ENCODE measurements at regions not wholly inside any gene's neighbourhood (a gene's known extent, or its start where the extent isn't known, plus 50 kb on each side); places are given as distances from the start of the nearest gene placed in this dataset.

- TF ChIP-seq CTCF (IDR thresholded peaks at IDR 0.05) = no peak
- Mint-ChIP-seq H3K27me3 (ENCODE audit: low read depth in 3 of 3) (peaks cover 0 to 5% (median 2%) of the 10 kb centered on the region in 3 donors), H3K4me3 (no peak overlapping the region), H3K9me3 (no peaks in the 10 kb centered on the region), H3K27ac (no peak overlapping the region), H3K36me3 (no peaks in the 10 kb centered on the region), H3K4me1 (peaks cover 29% of the 10 kb centered on the region)
- H4K20me1 ChIP-seq (ENCODE audit: insufficient read depth, low read length) = no peaks in the 10 kb centered on the region
- no CpG with 5 or more reads among the region's 2 CpGs for WGBS (ENCODE audit: insufficient coverage)
- H3K9me3 ChIP-seq (replicated peaks in 1 of 2; ENCODE audit: control insufficient read depth in 1 of 2, insufficient read depth in 1 of 2, low read length in 2 of 2) = no peaks in the 10 kb centered on the region
- no peak overlapping the region for H3K9ac ChIP-seq (ENCODE audit: insufficient read depth, low read length, poor library complexity, severe bottlenecking)
- no peak overlapping the region for H2AFZ ChIP-seq (ENCODE audit: insufficient read depth, low read depth, low read length, poor library complexity, severe bottlenecking)
- no peak overlapping the region for H3K4me2 ChIP-seq (replicated peaks; ENCODE audit: extremely low read depth, low read length, poor library complexity, severe bottlenecking)
- intact Hi-C loops (cut with micrococcal nuclease) = no loop called here
- H3K27me3 ChIP-seq (ENCODE audit: control insufficient read depth in 2 of 2, insufficient read depth in 2 of 2, low read length in 2 of 2) = no peaks in the 10 kb centered on the region
- no peak for DNase-seq
- H3K4me3 ChIP-seq (replicated peaks in 1 of 3; ENCODE audit: low read depth in 2 of 3, low read length in 3 of 3) = no peak overlapping the region
- no peaks in the 10 kb centered on the region for H3K79me2 ChIP-seq (ENCODE audit: insufficient read depth, low read length)
- H3K27ac ChIP-seq (ENCODE audit: low read depth in 1 of 2, low read length in 2 of 2) = no peak overlapping the region
- peaks cover 9 to 11% of the 10 kb centered on the region in 2 donors for H3K4me1 ChIP-seq (ENCODE audit: control insufficient read depth in 1 of 2, insufficient read depth in 2 of 2, low read length in 2 of 2)
- H3K36me3 ChIP-seq (replicated peaks in 1 of 2; ENCODE audit: control insufficient read depth in 1 of 2, insufficient read depth in 2 of 2, low read length in 2 of 2) = no peaks in the 10 kb centered on the region
These were observed 293.3 kb downstream of the TCF7L2 start for GRCh38 chr10:113243311-113243710.

DNA sequence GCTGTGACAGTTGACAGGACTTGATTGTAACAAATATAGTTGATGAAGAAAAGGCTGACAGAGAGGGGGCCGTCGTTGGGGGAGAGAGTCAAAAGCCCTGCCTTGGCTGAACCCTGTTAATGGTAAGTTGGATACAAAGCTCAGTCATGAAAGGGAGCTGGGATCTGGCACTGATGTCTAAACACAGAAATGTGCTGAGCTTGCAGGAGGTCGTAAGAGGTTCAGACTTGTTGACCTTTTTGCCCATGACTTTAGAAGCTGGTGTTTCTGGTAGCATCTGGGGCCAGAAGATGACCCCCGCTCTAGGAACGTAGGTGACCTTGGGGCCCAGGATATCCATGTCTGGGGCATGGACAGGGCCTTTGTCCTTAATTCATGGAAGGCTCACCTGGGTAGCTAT, 294.7 kb downstream of the TCF7L2 start:
- no peaks in the 10 kb centered on the region for H3K36me3 Mint-ChIP-seq
- Histone ChIP-seq H3K9ac (ENCODE audit: insufficient read depth, low read length, poor library complexity, severe bottlenecking) (no peak overlapping the region), H3K36me3 (replicated peaks in 1 of 2; ENCODE audit: control insufficient read depth in 1 of 2, insufficient read depth in 2 of 2, low read length in 2 of 2) (no peaks in the 10 kb centered on the region), H3K27me3 (ENCODE audit: control insufficient read depth in 2 of 2, insufficient read depth in 2 of 2, low read length in 2 of 2) (no peaks in the 10 kb centered on the region), H3K79me2 (ENCODE audit: insufficient read depth, low read length) (no peaks in the 10 kb centered on the region), H3K9me3 (replicated peaks in 1 of 2; ENCODE audit: control insufficient read depth in 1 of 2, insufficient read depth in 1 of 2, low read length in 2 of 2) (no peaks in the 10 kb centered on the region), H3K4me2 (replicated peaks; ENCODE audit: extremely low read depth, low read length, poor library complexity, severe bottlenecking) (no peak overlapping the region), H3K4me3 (replicated peaks in 1 of 3; ENCODE audit: low read depth in 2 of 3, low read length in 3 of 3) (no peak overlapping the region), H3K27ac (ENCODE audit: low read depth in 1 of 2, low read length in 2 of 2) (no peak overlapping the region), H3K4me1 (ENCODE audit: control insufficient read depth in 1 of 2, insufficient read depth in 2 of 2, low read length in 2 of 2) (peaks cover 4% of the 10 kb centered on the region in 2 donors), H4K20me1 (ENCODE audit: insufficient read depth, low read length) (no peaks in the 10 kb centered on the region), H2AFZ (ENCODE audit: insufficient read depth, low read depth, low read length, poor library complexity, severe bottlenecking) (no peak overlapping the region)
- H3K27ac Mint-ChIP-seq = peak overlapping the region in 1 of 7 donors; percentile 47
- H3K9me3 Mint-ChIP-seq = no peaks in the 10 kb centered on the region
- H3K4me1 Mint-ChIP-seq = peaks cover 22% of the 10 kb centered on the region
- TF ChIP-seq CTCF (IDR thresholded peaks at IDR 0.05) = no peak
- no peak overlapping the region for H3K4me3 Mint-ChIP-seq
- intact Hi-C loops (cut with micrococcal nuclease) = no loop called here
- peaks cover 0 to 5% (median 1%) of the 10 kb centered on the region in 3 donors for H3K27me3 Mint-ChIP-seq (ENCODE audit: low read depth in 3 of 3)
- no peak for DNase-seq
- WGBS (ENCODE audit: insufficient coverage) = 96% methylated on average over 4 of the region's 5 CpGs

Data from CD14-positive monocyte (primary cell).